ENCODE measurements at regions not wholly inside any gene's neighbourhood (a gene's known extent, or its start where the extent isn't known, plus 50 kb on each side); places are given as distances from the start of the nearest gene placed in this dataset.

GRCh38 chr5:74152625-74153254, 487.8 kb downstream of the ENC1 start:
- Mint-ChIP-seq H3K9me3 (no peaks in the 10 kb centered on the region), H3K27me3 (peaks cover 1 to 20% (median 7%) of the 10 kb centered on the region in 5 donors), H3K4me3 (no peak overlapping the region), H3K27ac (no peak overlapping the region), H3K36me3 (no peaks in the 10 kb centered on the region), H3K4me1 (no peaks in the 10 kb centered on the region)
- ATAC-seq (no peak), DNase-seq (no peak)
- POLR2A ChIA-PET: no interaction called here

- Mint-ChIP-seq H3K36me3 (no peaks in the 10 kb centered on the region), H3K27me3 (peaks cover 1 to 20% (median 7%) of the 10 kb centered on the region in 5 donors), H3K4me3 (no peak overlapping the region), H3K9me3 (no peaks in the 10 kb centered on the region), H3K27ac (no peak overlapping the region), H3K4me1 (no peaks in the 10 kb centered on the region)
- ATAC-seq (no peak), DNase-seq (no peak)
- POLR2A ChIA-PET: no interaction called here
These were observed 488.4 kb downstream of the ENC1 start for GRCh38 chr5:74152136-74152535.

- ATAC-seq: no peak
- POLR2A ChIA-PET: no interaction called here
- Mint-ChIP-seq H3K4me3 (no peak overlapping the region), H3K27me3 (peaks cover 1 to 22% (median 14%) of the 10 kb centered on the region in 5 donors), H3K4me1 (no peaks in the 10 kb centered on the region), H3K9me3 (no peaks in the 10 kb centered on the region), H3K36me3 (no peaks in the 10 kb centered on the region), H3K27ac (no peak overlapping the region)
- DNase-seq: no peak
These were observed 491.1 kb downstream of the ENC1 start for GRCh38 chr5:74149395-74149794.

- Mint-ChIP-seq H3K4me1 (no peaks in the 10 kb centered on the region), H3K36me3 (no peaks in the 10 kb centered on the region), H3K27ac (no peak overlapping the region), H3K4me3 (no peak overlapping the region), H3K9me3 (no peaks in the 10 kb centered on the region), H3K27me3 (peaks cover 5 to 24% (median 18%) of the 10 kb centered on the region in 5 donors)
- POLR2A ChIA-PET: no interaction called here
- DNase-seq (no peak), ATAC-seq (no peak)
These were observed 492.2 kb downstream of the ENC1 start for GRCh38 chr5:74148321-74148720.

- H3K4me1 Mint-ChIP-seq: no peaks in the 10 kb centered on the region
- POLR2A ChIA-PET: no interaction called here
- no peak overlapping the region for H3K4me3 Mint-ChIP-seq
- no peak for DNase-seq
- H3K27ac Mint-ChIP-seq: no peak overlapping the region
- no peaks in the 10 kb centered on the region for H3K36me3 Mint-ChIP-seq
- peaks cover 0 to 2% (median 0%) of the 10 kb centered on the region in 9 donors for H3K9me3 Mint-ChIP-seq
- ATAC-seq: no peak
- peaks cover 7 to 24% (median 22%) of the 10 kb centered on the region in 5 donors for H3K27me3 Mint-ChIP-seq
These were observed 493.7 kb downstream of the ENC1 start for GRCh38 chr5:74146796-74147195.

GRCh38 chr5:74145951-74146350, 494.6 kb downstream of the ENC1 start:
- no peaks in the 10 kb centered on the region for H3K36me3 Mint-ChIP-seq
- POLR2A ChIA-PET: no interaction called here
- no peak for DNase-seq
- H3K4me3 Mint-ChIP-seq: no peak overlapping the region
- no peak overlapping the region for H3K27ac Mint-ChIP-seq
- ATAC-seq: no peak
- peaks cover 0 to 2% (median 0%) of the 10 kb centered on the region in 9 donors for H3K9me3 Mint-ChIP-seq
- H3K4me1 Mint-ChIP-seq: no peaks in the 10 kb centered on the region
- H3K27me3 Mint-ChIP-seq: peaks cover 7 to 24% (median 19%) of the 10 kb centered on the region in 5 donors

GRCh38 chr5:74143721-74144330, 496.7 kb downstream of the ENC1 start:
- Mint-ChIP-seq H3K36me3 (no peaks in the 10 kb centered on the region), H3K4me3 (no peak overlapping the region), H3K27me3 (peaks cover 8 to 24% (median 15%) of the 10 kb centered on the region in 5 donors), H3K27ac (no peak overlapping the region), H3K4me1 (no peaks in the 10 kb centered on the region), H3K9me3 (peaks cover 0 to 2% (median 0%) of the 10 kb centered on the region in 9 donors)
- DNase-seq (no peak), ATAC-seq (no peak)
- POLR2A ChIA-PET: no interaction called here

GRCh38 chr5:74143151-74143550, 497.4 kb downstream of the ENC1 start:
- H3K4me3 Mint-ChIP-seq: no peak overlapping the region
- H3K9me3 Mint-ChIP-seq: peaks cover 0 to 2% (median 0%) of the 10 kb centered on the region in 9 donors
- no peaks in the 10 kb centered on the region for H3K4me1 Mint-ChIP-seq
- no peaks in the 10 kb centered on the region for H3K36me3 Mint-ChIP-seq
- H3K27ac Mint-ChIP-seq: no peak overlapping the region
- POLR2A ChIA-PET: no interaction called here
- no peak for ATAC-seq
- no peak for DNase-seq
- peaks cover 9 to 20% (median 15%) of the 10 kb centered on the region in 5 donors for H3K27me3 Mint-ChIP-seq

- no peak overlapping the region for H3K4me3 Mint-ChIP-seq
- peaks cover 8 to 15% (median 12%) of the 10 kb centered on the region in 5 donors for H3K27me3 Mint-ChIP-seq
- DNase-seq: no peak
- no peak overlapping the region for H3K27ac Mint-ChIP-seq
- POLR2A ChIA-PET: no interaction called here
- no peaks in the 10 kb centered on the region for H3K4me1 Mint-ChIP-seq
- H3K9me3 Mint-ChIP-seq: peaks cover 0 to 2% (median 0%) of the 10 kb centered on the region in 9 donors
- no peaks in the 10 kb centered on the region for H3K36me3 Mint-ChIP-seq
- ATAC-seq: no peak
These were observed 499.5 kb downstream of the ENC1 start for GRCh38 chr5:74141053-74141452.

- Mint-ChIP-seq H3K27me3 (peaks cover 8 to 15% (median 13%) of the 10 kb centered on the region in 5 donors), H3K36me3 (no peaks in the 10 kb centered on the region), H3K4me3 (no peak overlapping the region), H3K27ac (no peak overlapping the region), H3K9me3 (peaks cover 0 to 2% (median 0%) of the 10 kb centered on the region in 9 donors), H3K4me1 (no peaks in the 10 kb centered on the region)
- ATAC-seq (no peak), DNase-seq (no peak)
- POLR2A ChIA-PET: no interaction called here
These were observed 500.1 kb downstream of the ENC1 start for GRCh38 chr5:74140409-74140808.

GRCh38 chr5:74139589-74139988, 500.9 kb downstream of the ENC1 start:
- peaks cover 0 to 2% (median 0%) of the 10 kb centered on the region in 9 donors for H3K9me3 Mint-ChIP-seq
- peaks cover 8 to 14% (median 10%) of the 10 kb centered on the region in 5 donors for H3K27me3 Mint-ChIP-seq
- POLR2A ChIA-PET: no interaction called here
- no peak overlapping the region for H3K4me3 Mint-ChIP-seq
- no peak overlapping the region for H3K27ac Mint-ChIP-seq
- DNase-seq (no peak), ATAC-seq (no peak)
- H3K36me3 Mint-ChIP-seq: no peaks in the 10 kb centered on the region
- no peaks in the 10 kb centered on the region for H3K4me1 Mint-ChIP-seq

GRCh38 chr5:74138721-74139120, 501.8 kb downstream of the ENC1 start:
- Mint-ChIP-seq H3K4me3 (no peak overlapping the region), H3K9me3 (peaks cover 0 to 2% (median 0%) of the 10 kb centered on the region in 9 donors), H3K36me3 (no peaks in the 10 kb centered on the region), H3K4me1 (no peaks in the 10 kb centered on the region), H3K27ac (no peak overlapping the region), H3K27me3 (peaks cover 8 to 10% (median 8%) of the 10 kb centered on the region in 5 donors)
- ATAC-seq: no peak
- POLR2A ChIA-PET: no interaction called here
- DNase-seq: no peak

- POLR2A ChIA-PET: no interaction called here
- Mint-ChIP-seq H3K36me3 (no peaks in the 10 kb centered on the region), H3K27ac (no peak overlapping the region), H3K9me3 (no peaks in the 10 kb centered on the region), H3K4me1 (no peaks in the 10 kb centered on the region), H3K27me3 (peaks cover 6 to 24% (median 14%) of the 10 kb centered on the region in 5 donors), H3K4me3 (no peak overlapping the region)
- ATAC-seq: no peak
- no peak for DNase-seq
These were observed 504.2 kb downstream of the ENC1 start for GRCh38 chr5:74136276-74136825.

All from naive thymus-derived CD8-positive, alpha-beta T cell (primary cell).